ENCODE measurements at regions not wholly inside any gene's neighbourhood (a gene's known extent, or its start where the extent isn't known, plus 50 kb on each side); places are given as distances from the start of the nearest gene placed in this dataset.

- DNase-seq (no peak), ATAC-seq (ENCODE audit: low read depth) (no peak)
- POLR2A ChIA-PET = no interaction called here
- peaks cover 4% of the 10 kb centered on the region for H3K9me3 Mint-ChIP-seq
- H3K36me3 Mint-ChIP-seq = peaks cover 28% of the 10 kb centered on the region
- H3K4me1 Mint-ChIP-seq = peaks cover 7% of the 10 kb centered on the region
- H3K27ac Mint-ChIP-seq = no peak overlapping the region
- H3K27me3 Mint-ChIP-seq = no peaks in the 10 kb centered on the region
- no peak overlapping the region for H3K4me3 Mint-ChIP-seq
Measured at GRCh38 chr21:28624626-28625025, 368.1 kb downstream of the LTN1 start.

- Mint-ChIP-seq H3K4me1 (peaks cover 1% of the 10 kb centered on the region), H3K9me3 (peaks cover 4% of the 10 kb centered on the region), H3K36me3 (peaks cover 14% of the 10 kb centered on the region), H3K27ac (no peak overlapping the region), H3K27me3 (no peaks in the 10 kb centered on the region), H3K4me3 (no peak overlapping the region)
- DNase-seq = no peak
- ATAC-seq (ENCODE audit: low read depth) = no peak
- POLR2A ChIA-PET = no interaction called here
Measured at GRCh38 chr21:28617300-28617699, 375.4 kb downstream of the LTN1 start.

GRCh38 chr21:28615276-28615675, 377.4 kb downstream of the LTN1 start:
- POLR2A ChIA-PET = no interaction called here

GRCh38 chr21:28614791-28615190, 377.9 kb downstream of the LTN1 start:
- POLR2A ChIA-PET = no interaction called here
- Mint-ChIP-seq H3K27me3 (no peaks in the 10 kb centered on the region), H3K9me3 (peaks cover 4% of the 10 kb centered on the region), H3K36me3 (peaks cover 9% of the 10 kb centered on the region), H3K4me3 (no peak overlapping the region), H3K27ac (no peak overlapping the region), H3K4me1 (peaks cover 2% of the 10 kb centered on the region)
- no peak for ATAC-seq (ENCODE audit: low read depth)
- DNase-seq = no peak

More at GRCh38 chr21:28615276-28615675, 377.4 kb downstream of the LTN1 start:
- H3K36me3 Mint-ChIP-seq = peaks cover 8% of the 10 kb centered on the region
- no peak overlapping the region for H3K4me3 Mint-ChIP-seq
- no peak overlapping the region for H3K27ac Mint-ChIP-seq
- peaks cover 4% of the 10 kb centered on the region for H3K9me3 Mint-ChIP-seq
- no peaks in the 10 kb centered on the region for H3K27me3 Mint-ChIP-seq
- DNase-seq (no peak), ATAC-seq (ENCODE audit: low read depth) (no peak)
- peaks cover 2% of the 10 kb centered on the region for H3K4me1 Mint-ChIP-seq

GRCh38 chr21:28608646-28609045, 384.0 kb downstream of the LTN1 start:
- Mint-ChIP-seq H3K4me3 (no peak overlapping the region), H3K4me1 (peaks cover 17% of the 10 kb centered on the region), H3K9me3 (peaks cover 18% of the 10 kb centered on the region), H3K27ac (no peak overlapping the region), H3K36me3 (peaks cover 29% of the 10 kb centered on the region), H3K27me3 (no peaks in the 10 kb centered on the region)
- no peak for ATAC-seq (ENCODE audit: low read depth)
- DNase-seq = no peak
- POLR2A ChIA-PET = no interaction called here

GRCh38 chr21:28607545-28607944, 385.1 kb downstream of the LTN1 start:
- no peak overlapping the region for H3K4me3 Mint-ChIP-seq
- H3K4me1 Mint-ChIP-seq = peaks cover 17% of the 10 kb centered on the region
- no peaks in the 10 kb centered on the region for H3K27me3 Mint-ChIP-seq
- ATAC-seq (ENCODE audit: low read depth) (no peak), DNase-seq (no peak)
- POLR2A ChIA-PET = no interaction called here
- no peak overlapping the region for H3K27ac Mint-ChIP-seq
- peaks cover 32% of the 10 kb centered on the region for H3K36me3 Mint-ChIP-seq
- peaks cover 20% of the 10 kb centered on the region for H3K9me3 Mint-ChIP-seq

GRCh38 chr21:28604946-28605537, 387.6 kb downstream of the LTN1 start:
- peak overlapping the region; percentile 83 for H3K27ac Mint-ChIP-seq
- DNase-seq (no peak), ATAC-seq (ENCODE audit: low read depth) (peak; percentile 100)
- POLR2A ChIA-PET = no interaction called here
- no peaks in the 10 kb centered on the region for H3K27me3 Mint-ChIP-seq
- peak overlapping the region; percentile 61 for H3K4me3 Mint-ChIP-seq
- peaks cover 30% of the 10 kb centered on the region for H3K9me3 Mint-ChIP-seq
- peaks cover 15% of the 10 kb centered on the region for H3K4me1 Mint-ChIP-seq
- peaks cover 34% of the 10 kb centered on the region for H3K36me3 Mint-ChIP-seq

- Mint-ChIP-seq H3K4me1 (peaks cover 10% of the 10 kb centered on the region), H3K4me3 (no peak overlapping the region), H3K27me3 (no peaks in the 10 kb centered on the region), H3K9me3 (peaks cover 34% of the 10 kb centered on the region), H3K36me3 (peaks cover 37% of the 10 kb centered on the region), H3K27ac (no peak overlapping the region)
- DNase-seq (no peak), ATAC-seq (ENCODE audit: low read depth) (no peak)
- POLR2A ChIA-PET = no interaction called here
Measured at GRCh38 chr21:28602546-28602945, 390.1 kb downstream of the LTN1 start.

- peaks cover 23% of the 10 kb centered on the region for H3K36me3 Mint-ChIP-seq
- POLR2A ChIA-PET = no interaction called here
- no peaks in the 10 kb centered on the region for H3K4me1 Mint-ChIP-seq
- no peak for ATAC-seq (ENCODE audit: low read depth)
- no peak for DNase-seq
- H3K4me3 Mint-ChIP-seq = no peak overlapping the region
- peaks cover 28% of the 10 kb centered on the region for H3K9me3 Mint-ChIP-seq
- no peaks in the 10 kb centered on the region for H3K27me3 Mint-ChIP-seq
- no peak overlapping the region for H3K27ac Mint-ChIP-seq
Measured at GRCh38 chr21:28598214-28598613, 394.5 kb downstream of the LTN1 start.

- no peaks in the 10 kb centered on the region for H3K4me1 Mint-ChIP-seq
- no peaks in the 10 kb centered on the region for H3K27me3 Mint-ChIP-seq
- H3K9me3 Mint-ChIP-seq = peaks cover 7% of the 10 kb centered on the region
- ATAC-seq (ENCODE audit: low read depth) (no peak), DNase-seq (no peak)
- H3K27ac Mint-ChIP-seq = no peak overlapping the region
- no peak overlapping the region for H3K4me3 Mint-ChIP-seq
- POLR2A ChIA-PET = no interaction called here
- peaks cover 2% of the 10 kb centered on the region for H3K36me3 Mint-ChIP-seq
Measured at GRCh38 chr21:28592205-28592865, 400.3 kb downstream of the LTN1 start.

- Mint-ChIP-seq H3K27me3 (no peaks in the 10 kb centered on the region), H3K36me3 (peaks cover 2% of the 10 kb centered on the region)
- POLR2A ChIA-PET = no interaction called here
Measured at GRCh38 chr21:28590676-28591075, 402.0 kb downstream of the LTN1 start.

GRCh38 chr21:28590026-28590425, 402.7 kb downstream of the LTN1 start:
- H3K4me1 Mint-ChIP-seq = no peaks in the 10 kb centered on the region
- no peak overlapping the region for H3K4me3 Mint-ChIP-seq
- POLR2A ChIA-PET = no interaction called here
- H3K36me3 Mint-ChIP-seq = peaks cover 2% of the 10 kb centered on the region
- no peak for DNase-seq
- no peak for ATAC-seq (ENCODE audit: low read depth)
- H3K9me3 Mint-ChIP-seq = peaks cover 7% of the 10 kb centered on the region
- no peak overlapping the region for H3K27ac Mint-ChIP-seq
- no peaks in the 10 kb centered on the region for H3K27me3 Mint-ChIP-seq

More at GRCh38 chr21:28590676-28591075, 402.0 kb downstream of the LTN1 start:
- H3K4me1 Mint-ChIP-seq = no peaks in the 10 kb centered on the region
- H3K9me3 Mint-ChIP-seq = peaks cover 7% of the 10 kb centered on the region
- ATAC-seq (ENCODE audit: low read depth) = no peak
- DNase-seq = no peak
- no peak overlapping the region for H3K27ac Mint-ChIP-seq
- no peak overlapping the region for H3K4me3 Mint-ChIP-seq

GRCh38 chr21:28588997-28589396, 403.7 kb downstream of the LTN1 start:
- Mint-ChIP-seq H3K9me3 (peaks cover 7% of the 10 kb centered on the region), H3K4me1 (no peaks in the 10 kb centered on the region)
- POLR2A ChIA-PET = no interaction called here

GRCh38 chr21:28587748-28588147, 404.9 kb downstream of the LTN1 start:
- H3K27ac Mint-ChIP-seq = no peak overlapping the region
- POLR2A ChIA-PET = no interaction called here
- H3K27me3 Mint-ChIP-seq = no peaks in the 10 kb centered on the region
- peaks cover 2% of the 10 kb centered on the region for H3K36me3 Mint-ChIP-seq
- no peak overlapping the region for H3K4me3 Mint-ChIP-seq
- ATAC-seq (ENCODE audit: low read depth) (no peak), DNase-seq (no peak)
- peaks cover 7% of the 10 kb centered on the region for H3K9me3 Mint-ChIP-seq
- no peaks in the 10 kb centered on the region for H3K4me1 Mint-ChIP-seq

More at GRCh38 chr21:28588997-28589396, 403.7 kb downstream of the LTN1 start:
- Mint-ChIP-seq H3K27me3 (no peaks in the 10 kb centered on the region), H3K4me3 (no peak overlapping the region), H3K27ac (no peak overlapping the region), H3K36me3 (peaks cover 2% of the 10 kb centered on the region)
- DNase-seq = no peak
- no peak for ATAC-seq (ENCODE audit: low read depth)
